Spleen (tissue), 11 donors: ENCODE measurements at regions not wholly inside any gene's neighbourhood (a gene's known extent, or its start where the extent isn't known, plus 50 kb on each side); places are given as distances from the start of the nearest gene placed in this dataset.

ENCODE experiments used
- DNase-seq: peaks from one replicate; pipeline ENCODE4 v3.0.0-alpha.2; 2020
- H3K27ac ChIP-seq, 8 donors: fragments of 200-600 bp; sonication (generic) in 7 of 8; 1 replicate in 4 of 8; 2 replicates in 4 of 8; pipeline versions ENCODE4 v1.5.0 to v1.8.0; 2016 to 2021; ENCODE audit warnings: inconsistent platforms in 4 of 8, mild to moderate bottlenecking in 4 of 8, moderate library complexity in 1 of 8
- H3K27me3 ChIP-seq, 7 donors: fragments of 200-600 bp; sonication (generic) in 6 of 7; replicated peaks in 1 of 7; 1 replicate in 4 of 7; 2 replicates in 3 of 7; pipeline versions ENCODE4 v1.5.0 to v1.8.0; 2016 to 2021; ENCODE audit warnings: inconsistent platforms in 3 of 7, mild to moderate bottlenecking in 1 of 7
- H3K36me3 ChIP-seq, 6 donors: fragments of 200-600 bp; sonication (generic) in 5 of 6; 1 replicate in 4 of 6; 2 replicates in 2 of 6; pipeline versions ENCODE4 v1.5.0 to v1.8.0; 2016 to 2021; ENCODE audit warnings: inconsistent platforms in 2 of 6
- H3K4me1 ChIP-seq, 6 donors: fragments of 200-600 bp; sonication (generic) in 5 of 6; 1 replicate in 3 of 6; 2 replicates in 3 of 6; pipeline versions ENCODE4 v1.5.0 to v1.8.0; 2016 to 2021; ENCODE audit warnings: inconsistent platforms in 3 of 6
- H3K4me3 ChIP-seq, 8 donors: fragments of 200-600 bp; sonication (generic) in 7 of 8; 1 replicate in 4 of 8; 2 replicates in 4 of 8; pipeline versions ENCODE4 v1.5.0 to v1.8.0; 2016 to 2021; ENCODE audit warnings: inconsistent platforms in 4 of 8, mild to moderate bottlenecking in 4 of 8, moderate library complexity in 2 of 8
- H3K9me3 ChIP-seq, 8 donors: fragments of 200-600 bp; sonication (generic) in 7 of 8; 1 replicate in 4 of 8; 2 replicates in 4 of 8; pipeline versions ENCODE4 v1.5.0 to v1.8.0; 2016 to 2021; ENCODE audit warnings: inconsistent platforms in 4 of 8
- CTCF ChIP-seq, 11 experiments: fragments of 200-600 bp in 7 of 11; fragments of 450-650 bp in 4 of 11; sonication (generic) in 4 of 11; IDR thresholded peaks in 8 of 11; conservative IDR thresholded peaks in 3 of 11; 1 replicate in 7 of 11; 2 replicates in 4 of 11; pipeline versions ENCODE4 v1.4.0 to v1.8.0; 2016 to 2021; ENCODE audit warnings: antibody characterized with exemption in 11 of 11, inconsistent platforms in 4 of 11, mild to moderate bottlenecking in 1 of 11
- POLR2A ChIP-seq, 3 donors: fragments of 450-650 bp; IDR thresholded peaks; one replicate each; pipeline ENCODE4 v1.5.1; 2017; ENCODE audit warnings: antibody characterized with exemption in 3 of 3, mild to moderate bottlenecking in 1 of 3
- POLR2AphosphoS5 ChIP-seq, 3 donors: sonication (generic); formaldehyde crosslinking; IDR thresholded peaks; one replicate each; pipeline ENCODE4 v1.5.1; 2017; ENCODE audit warnings: antibody characterized with exemption in 3 of 3
- WGBS, 5 donors: extraction: QIAGEN DNeasy Blood & Tissue Kit in 3 of 5; methylation state at CpG; one replicate each; pipeline versions ENCODE4 v1.1.5 to v1.1.7; 2013 to 2018; 5-methylcytosine and 5-hydroxymethylcytosine counted together
- intact Hi-C: fragments of 100-400 bp; cut with DNase I; formaldehyde crosslinking; loops from one replicate; pipeline ENCODE4 v1.15.0; 2023; ENCODE audit warnings: low total_unique reads
- donor health status: healthy with polysubstance abuse.
- donor health status: DM: no; HTN: no; CAD: no; lungs with moderate emphysema.
- donor health status: DM: no; HTN: no; CAD: no.
- donor health status: Bipolar disorder and iron deficiency.
- donor health status: healthy.
- donor health status: DM: no; HTN: no; CAD: no.
- donor health status: DM: yes; HTN: yes; CAD: no.

GRCh38 chr14:89565607-89566006, 148.6 kb upstream of the FOXN3 start:
- intact Hi-C loops: no loop called here
- Histone ChIP-seq H3K27me3 (no peaks in the 10 kb centered on the region), H3K27ac (no peak overlapping the region), H3K4me3 (no peak overlapping the region), H3K4me1 (peaks cover 0 to 45% (median 12%) of the 10 kb centered on the region in 6 donors), H3K9me3 (no peaks in the 10 kb centered on the region), H3K36me3 (peaks cover 0 to 9% (median 0%) of the 10 kb centered on the region in 6 donors)
- no peak for DNase-seq
- TF ChIP-seq POLR2AphosphoS5 (IDR thresholded peaks at IDR 0.05): no peak
- TF ChIP-seq POLR2A (IDR thresholded peaks at IDR 0.05): no peak
- TF ChIP-seq CTCF (IDR thresholded peaks at IDR 0.05 in 8 of 11, conservative IDR thresholded peaks at IDR 0.05 in 3 of 11): no peak
- whole genome bisulfite sequencing, 5 donors: 87 to 97% (median 96%) methylated on average over 5 of the region's 5 CpGs

- H3K27ac ChIP-seq: peak overlapping the region in 1 of 8 donors; percentile 40
- H3K27me3 ChIP-seq: no peaks in the 10 kb centered on the region
- H3K9me3 ChIP-seq: no peaks in the 10 kb centered on the region
- no peak for TF ChIP-seq CTCF (IDR thresholded peaks at IDR 0.05 in 8 of 11, conservative IDR thresholded peaks at IDR 0.05 in 3 of 11)
- TF ChIP-seq POLR2A (IDR thresholded peaks at IDR 0.05): no peak
- no peak for TF ChIP-seq POLR2AphosphoS5 (IDR thresholded peaks at IDR 0.05)
- peaks cover 0 to 15% (median 0%) of the 10 kb centered on the region in 6 donors for H3K36me3 ChIP-seq
- WGBS, 5 donors: 85 to 97% (median 89%) methylated on average over 5 of the region's 5 CpGs
- H3K4me1 ChIP-seq: peaks cover 0 to 45% (median 12%) of the 10 kb centered on the region in 6 donors
- intact Hi-C loops: no loop called here
- no peak for DNase-seq
- no peak overlapping the region for H3K4me3 ChIP-seq
Measured at GRCh38 chr14:89564989-89565388, 148.0 kb upstream of the FOXN3 start.

- H3K27ac ChIP-seq: peak overlapping the region in 2 of 8 donors; percentile 30 to 40
- no peaks in the 10 kb centered on the region for H3K9me3 ChIP-seq
- intact Hi-C loops: no loop called here
- DNase-seq: no peak
- H3K4me3 ChIP-seq: no peak overlapping the region
- H3K27me3 ChIP-seq: no peaks in the 10 kb centered on the region
- H3K36me3 ChIP-seq: peaks cover 0 to 20% (median 0%) of the 10 kb centered on the region in 6 donors
- WGBS, 5 donors: 66 to 74% (median 71%) methylated on average over 12 of the region's 12 CpGs
- TF ChIP-seq POLR2AphosphoS5 (IDR thresholded peaks at IDR 0.05) (no peak), POLR2A (IDR thresholded peaks at IDR 0.05) (no peak), CTCF (IDR thresholded peaks at IDR 0.05 in 8 of 11, conservative IDR thresholded peaks at IDR 0.05 in 3 of 11) (no peak)
- peaks cover 0 to 41% (median 12%) of the 10 kb centered on the region in 6 donors for H3K4me1 ChIP-seq
Measured at GRCh38 chr14:89564286-89564957, 147.4 kb upstream of the FOXN3 start.

- Histone ChIP-seq H3K4me1 (peaks cover 0 to 37% (median 12%) of the 10 kb centered on the region in 6 donors), H3K4me3 (no peak overlapping the region), H3K36me3 (peaks cover 0 to 29% (median 0%) of the 10 kb centered on the region in 6 donors), H3K27me3 (no peaks in the 10 kb centered on the region), H3K9me3 (no peaks in the 10 kb centered on the region), H3K27ac (no peak overlapping the region)
- WGBS, 5 donors: 75 to 85% (median 82%) methylated on average over 1 of the region's 1 CpG
- no peak for DNase-seq
- intact Hi-C loops: no loop called here
- no peak for TF ChIP-seq CTCF (IDR thresholded peaks at IDR 0.05 in 8 of 11, conservative IDR thresholded peaks at IDR 0.05 in 3 of 11)
- no peak for TF ChIP-seq POLR2AphosphoS5 (IDR thresholded peaks at IDR 0.05)
- no peak for TF ChIP-seq POLR2A (IDR thresholded peaks at IDR 0.05)
Measured at GRCh38 chr14:89563471-89563870, 146.4 kb upstream of the FOXN3 start.
